Activated B cell treated with CpG ODN at 0.5 μM for 24 hours (primary cell): ENCODE measurements at regions not wholly inside any gene's neighbourhood (a gene's known extent, or its start where the extent isn't known, plus 50 kb on each side); places are given as distances from the start of the nearest gene placed in this dataset.

Source experiments
- ATAC-seq: fragments of 200-7000 bp; cut with Tn5 transposase; one replicate; pipeline ENCODE4 v1.10.0; 2021; ENCODE audit warnings: low read depth, mild to moderate bottlenecking, moderate library complexity
- CTCF ChIA-PET: fragments of 350-600 bp; sonication (Branson Sonifier 250); formaldehyde crosslinking; loops from one replicate; lab custom pipeline; 2021; ENCODE audit warnings: antibody characterized with exemption; lab: Charles Lee
- POLR2A ChIA-PET: fragments of 350-600 bp; sonication (Branson Sonifier 250); formaldehyde crosslinking; loops from one replicate; lab custom pipeline; 2021; ENCODE audit warnings: antibody characterized with exemption; lab: Charles Lee
- DNase-seq: peaks from one replicate; pipeline ENCODE4 v3.0.0; 2022
- H3K27ac Mint-ChIP-seq: one replicate; pipeline ENCODE4 v1.8.0; 2020; ENCODE audit warnings: mixed read lengths
- H3K27me3 Mint-ChIP-seq: one replicate; pipeline ENCODE4 v1.8.0; 2021; ENCODE audit warnings: mixed read lengths
- H3K36me3 Mint-ChIP-seq: one replicate; pipeline ENCODE4 v1.8.0; 2021; ENCODE audit warnings: low read depth, mixed read lengths
- H3K4me1 Mint-ChIP-seq: one replicate; pipeline ENCODE4 v1.8.0; 2021; ENCODE audit warnings: mixed read lengths
- H3K4me3 Mint-ChIP-seq: one replicate; pipeline ENCODE4 v1.8.0; 2020; ENCODE audit warnings: mild to moderate bottlenecking, mixed read lengths
- H3K9me3 Mint-ChIP-seq: one replicate; pipeline ENCODE4 v1.8.0; 2020; ENCODE audit warnings: mixed read lengths
- intact Hi-C: fragments of 100-400 bp; cut with micrococcal nuclease; formaldehyde crosslinking; loops from one replicate; pipeline ENCODE4 v1.15.1; 2024
- TF ChIP-seq, protein P1 (sequence below): fragments of 200-600 bp; IDR thresholded peaks from one replicate; pipeline ENCODE4 v1.8.0; 2022; ENCODE audit warnings: antibody characterized with exemption, mild to moderate bottlenecking

DNA sequence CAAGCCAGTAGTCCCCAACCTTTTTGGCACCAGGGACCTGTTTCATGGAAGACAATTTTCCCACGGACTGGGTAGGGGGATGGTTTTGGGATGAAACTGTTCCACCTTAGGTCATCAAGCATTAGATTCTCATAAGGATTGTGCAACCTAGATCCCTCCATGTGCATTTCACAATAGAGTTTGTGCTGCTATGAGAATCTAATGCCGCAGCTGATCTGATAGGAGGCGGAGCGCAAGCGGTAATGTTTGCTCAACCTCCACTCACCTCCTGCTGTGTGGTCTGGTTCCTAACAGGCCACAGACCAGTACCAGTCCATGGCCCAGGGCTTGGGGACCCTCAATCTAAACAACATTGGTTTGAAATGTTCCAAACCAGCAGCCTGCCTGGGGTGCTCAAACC, 137.0 kb upstream of the STXBP5 start:
- no peaks in the 10 kb centered on the region for H3K9me3 Mint-ChIP-seq
- CTCF ChIA-PET: no interaction called here
- no peaks in the 10 kb centered on the region for H3K27me3 Mint-ChIP-seq
- DNase-seq: no peak
- H3K4me3 Mint-ChIP-seq: no peak overlapping the region
- no peak overlapping the region for H3K27ac Mint-ChIP-seq
- peaks cover 3% of the 10 kb centered on the region for H3K4me1 Mint-ChIP-seq
- TF ChIP-seq, protein P1, sequence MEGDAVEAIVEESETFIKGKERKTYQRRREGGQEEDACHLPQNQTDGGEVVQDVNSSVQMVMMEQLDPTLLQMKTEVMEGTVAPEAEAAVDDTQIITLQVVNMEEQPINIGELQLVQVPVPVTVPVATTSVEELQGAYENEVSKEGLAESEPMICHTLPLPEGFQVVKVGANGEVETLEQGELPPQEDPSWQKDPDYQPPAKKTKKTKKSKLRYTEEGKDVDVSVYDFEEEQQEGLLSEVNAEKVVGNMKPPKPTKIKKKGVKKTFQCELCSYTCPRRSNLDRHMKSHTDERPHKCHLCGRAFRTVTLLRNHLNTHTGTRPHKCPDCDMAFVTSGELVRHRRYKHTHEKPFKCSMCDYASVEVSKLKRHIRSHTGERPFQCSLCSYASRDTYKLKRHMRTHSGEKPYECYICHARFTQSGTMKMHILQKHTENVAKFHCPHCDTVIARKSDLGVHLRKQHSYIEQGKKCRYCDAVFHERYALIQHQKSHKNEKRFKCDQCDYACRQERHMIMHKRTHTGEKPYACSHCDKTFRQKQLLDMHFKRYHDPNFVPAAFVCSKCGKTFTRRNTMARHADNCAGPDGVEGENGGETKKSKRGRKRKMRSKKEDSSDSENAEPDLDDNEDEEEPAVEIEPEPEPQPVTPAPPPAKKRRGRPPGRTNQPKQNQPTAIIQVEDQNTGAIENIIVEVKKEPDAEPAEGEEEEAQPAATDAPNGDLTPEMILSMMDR: no peak
- no peaks in the 10 kb centered on the region for H3K36me3 Mint-ChIP-seq
- intact Hi-C loops: no loop called here
- POLR2A ChIA-PET: no interaction called here
- ATAC-seq: no peak

DNA sequence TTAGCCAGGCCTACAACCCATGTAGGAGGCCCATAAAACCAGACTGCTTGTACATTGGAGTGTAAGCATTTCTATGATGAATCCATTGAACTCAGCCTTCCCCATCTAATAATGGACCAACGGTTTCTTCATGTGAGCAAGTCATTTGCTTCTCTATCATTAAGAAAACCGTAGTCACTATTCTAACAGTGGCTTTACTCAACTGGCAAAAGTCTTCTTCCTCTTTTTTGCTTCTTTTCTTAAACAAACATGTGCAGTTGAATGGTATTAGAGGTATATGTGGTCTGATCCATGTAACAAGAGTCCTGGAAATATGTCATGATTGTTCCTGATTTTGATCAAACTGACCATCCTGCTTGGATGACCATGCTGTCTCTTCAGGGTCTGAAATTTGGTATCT, 132.4 kb upstream of the STXBP5 start:
- H3K36me3 Mint-ChIP-seq: no peaks in the 10 kb centered on the region
- DNase-seq (no peak), ATAC-seq (no peak)
- intact Hi-C loops: no loop called here
- H3K27me3 Mint-ChIP-seq: no peaks in the 10 kb centered on the region
- no peaks in the 10 kb centered on the region for H3K9me3 Mint-ChIP-seq
- POLR2A ChIA-PET: no interaction called here
- CTCF ChIA-PET: no interaction called here
- no peak overlapping the region for H3K4me3 Mint-ChIP-seq
- no peak overlapping the region for H3K27ac Mint-ChIP-seq
- TF ChIP-seq, protein P1: no peak
- no peaks in the 10 kb centered on the region for H3K4me1 Mint-ChIP-seq

DNA sequence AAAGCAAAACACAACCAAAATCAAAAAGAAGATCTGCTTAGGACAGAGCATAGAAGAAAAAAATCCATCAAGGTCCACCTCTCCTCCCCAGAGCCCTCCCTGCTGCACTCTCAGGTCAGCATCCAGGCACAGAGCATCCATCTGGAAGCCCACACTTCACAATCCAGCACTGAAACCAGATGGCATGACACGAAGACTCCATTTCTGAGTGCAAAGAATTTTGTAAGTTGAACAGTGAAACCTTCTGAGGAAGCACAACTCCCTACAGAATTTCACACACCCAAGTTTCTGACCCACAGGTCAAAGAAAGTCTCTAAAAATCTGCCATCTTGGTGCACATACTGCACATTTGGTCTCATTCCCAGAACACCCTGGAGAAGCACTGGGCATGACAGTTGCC, 128.8 kb upstream of the STXBP5 start:
- no peak for DNase-seq
- Mint-ChIP-seq H3K36me3 (no peaks in the 10 kb centered on the region), H3K27me3 (no peaks in the 10 kb centered on the region), H3K4me1 (no peaks in the 10 kb centered on the region), H3K9me3 (no peaks in the 10 kb centered on the region), H3K4me3 (no peak overlapping the region), H3K27ac (no peak overlapping the region)
- TF ChIP-seq, protein P1: no peak
- ATAC-seq: no peak
- intact Hi-C loops: no loop called here
- CTCF ChIA-PET: no interaction called here
- POLR2A ChIA-PET: no interaction called here

DNA sequence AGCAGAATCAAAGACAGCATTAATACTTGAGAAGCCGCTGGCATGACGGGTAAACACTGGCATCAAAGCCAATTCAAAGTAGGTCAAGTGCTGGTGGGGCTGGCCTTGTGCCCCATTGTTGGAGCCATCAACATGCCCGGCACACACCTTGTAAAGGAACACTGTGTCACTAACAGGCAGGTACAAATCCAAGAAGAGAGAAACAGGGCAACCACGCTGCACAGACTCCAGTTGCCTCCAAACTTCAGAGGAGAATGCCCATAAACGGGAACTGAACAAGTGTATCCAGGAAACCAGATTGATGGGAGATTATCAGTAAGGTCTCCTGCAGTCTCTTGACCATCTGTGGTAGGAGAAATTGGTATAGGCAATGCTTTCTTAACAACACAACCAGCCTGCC, 127.0 kb upstream of the STXBP5 start:
- Mint-ChIP-seq H3K9me3 (no peaks in the 10 kb centered on the region), H3K27ac (no peak overlapping the region), H3K36me3 (no peaks in the 10 kb centered on the region), H3K4me3 (no peak overlapping the region), H3K27me3 (no peaks in the 10 kb centered on the region), H3K4me1 (no peaks in the 10 kb centered on the region)
- intact Hi-C loops: no loop called here
- TF ChIP-seq, protein P1: no peak
- POLR2A ChIA-PET: no interaction called here
- DNase-seq: no peak
- ATAC-seq: no peak
- CTCF ChIA-PET: no interaction called here

DNA sequence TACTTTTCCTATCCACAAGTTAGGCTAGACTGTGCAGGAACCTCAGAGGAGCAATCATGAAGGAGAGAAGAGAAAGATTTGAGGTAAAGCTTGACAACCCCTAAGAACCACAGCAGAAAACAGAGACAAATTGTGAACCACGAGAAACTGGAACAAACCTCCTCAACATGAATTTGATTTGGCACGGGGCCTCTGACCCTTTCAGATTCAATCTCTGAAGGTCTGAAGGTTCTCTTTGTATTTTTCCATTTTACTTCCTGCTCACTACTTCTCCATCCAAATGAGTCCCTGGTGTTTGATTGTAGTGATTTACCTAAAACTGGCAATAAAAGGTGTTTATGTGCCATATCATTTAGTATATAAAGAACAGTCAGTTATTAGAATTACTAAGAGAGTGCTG, 126.1 kb upstream of the STXBP5 start:
- no peak for ATAC-seq
- H3K4me1 Mint-ChIP-seq: no peaks in the 10 kb centered on the region
- CTCF ChIA-PET: no interaction called here

More for the DNA sequence above, 126.1 kb upstream of the STXBP5 start:
- H3K9me3 Mint-ChIP-seq: no peaks in the 10 kb centered on the region
- no peaks in the 10 kb centered on the region for H3K27me3 Mint-ChIP-seq
- TF ChIP-seq, protein P1: no peak
- intact Hi-C loops: no loop called here
- POLR2A ChIA-PET: no interaction called here
- DNase-seq: no peak
- no peak overlapping the region for H3K27ac Mint-ChIP-seq
- H3K4me3 Mint-ChIP-seq: no peak overlapping the region
- H3K36me3 Mint-ChIP-seq: no peaks in the 10 kb centered on the region
